HL-60 (cell line): ENCODE measurements at regions not wholly inside any gene's neighbourhood (a gene's known extent, or its start where the extent isn't known, plus 50 kb on each side); places are given as distances from the start of the nearest gene placed in this dataset.

Experiments used
- DNase-seq, 2 experiments: peaks; one replicate each; pipeline ENCODE4 v3.0.0-alpha.2; 2010 to 2020; ENCODE audit warnings: low read depth in 1 of 2, low spot score in 1 of 2
- H3K27ac ChIP-seq: fragments of 250-450 bp; sonication (Bioruptor Pico); replicated peaks from 2 replicates; pipeline ENCODE4 v1.5.1; 2020; ENCODE audit warnings: mild to moderate bottlenecking, moderate library complexity
- H3K27me3 ChIP-seq: fragments of 250-450 bp; sonication (Bioruptor Pico); 2 replicates; pipeline ENCODE4 v1.5.1; 2021; ENCODE audit warnings: mild to moderate bottlenecking, moderate library complexity; ENCODE audit not compliant: insufficient read depth, poor library complexity, severe bottlenecking
- H3K4me3 ChIP-seq: replicated peaks from 2 replicates; pipeline ENCODE4 v1.5.1; 2011; ENCODE audit warnings: mild to moderate bottlenecking, control low read depth, low read length; ENCODE audit not compliant: insufficient read depth
- CTCF ChIP-seq: IDR thresholded peaks from one replicate; pipeline ENCODE4 v1.5.1; 2011; ENCODE audit warnings: low read length, control low read depth, inconsistent platforms; ENCODE audit not compliant: insufficient read depth
- GABPA ChIP-seq: IDR thresholded peaks from 2 replicates; pipeline ENCODE4 v1.6.1; 2012; ENCODE audit warnings: low read depth
- POLR2AphosphoS5 ChIP-seq: IDR thresholded peaks from 2 replicates; pipeline ENCODE4 v1.6.1; 2012; ENCODE audit warnings: low read depth
- REST ChIP-seq: IDR thresholded peaks from 2 replicates; pipeline ENCODE4 v1.6.1; 2012; ENCODE audit warnings: low read depth; ENCODE audit not compliant: insufficient replicate concordance
- SPI1 ChIP-seq: IDR thresholded peaks from 2 replicates; pipeline ENCODE4 v1.6.1; 2012; ENCODE audit warnings: low read depth, mild to moderate bottlenecking, borderline replicate concordance

GRCh38 chr9:16258708-16259107 lies 611.8 kb downstream of the BNC2 start:
- TF ChIP-seq CTCF (no peak), SPI1 (no peak), REST (no peak), POLR2AphosphoS5 (no peak), GABPA (no peak)
- Histone ChIP-seq H3K27me3 (no peaks in the 10 kb centered on the region), H3K27ac (no peak overlapping the region), H3K4me3 (no peak overlapping the region)
- DNase-seq, result no peak

GRCh38 chr9:16262477-16263261 lies 607.8 kb downstream of the BNC2 start:
- no peak overlapping the region for H3K27ac ChIP-seq
- TF ChIP-seq CTCF (no peak), POLR2AphosphoS5 (no peak), SPI1 (no peak), REST (no peak), GABPA (no peak)
- H3K27me3 ChIP-seq, result no peaks in the 10 kb centered on the region
- DNase-seq, result no peak
- H3K4me3 ChIP-seq, result no peak overlapping the region

- no peak for TF ChIP-seq CTCF
- TF ChIP-seq SPI1, result no peak
- TF ChIP-seq POLR2AphosphoS5, result no peak
- TF ChIP-seq GABPA, result no peak
- TF ChIP-seq REST, result no peak
- no peak overlapping the region for H3K4me3 ChIP-seq
- no peak overlapping the region for H3K27ac ChIP-seq
- DNase-seq, result no peak
- H3K27me3 ChIP-seq, result no peaks in the 10 kb centered on the region
Observed at GRCh38 chr9:16265688-16266087, 604.8 kb downstream of the BNC2 start.
